Stimulated activated naive CD8-positive, alpha-beta T cell treated with anti-CD3 and anti-CD28 coated beads, Interleukin-15, amount 100 ng/mL, for 72 hours (primary cell): ENCODE measurements at regions not wholly inside any gene's neighbourhood (a gene's known extent, or its start where the extent isn't known, plus 50 kb on each side); places are given as distances from the start of the nearest gene placed in this dataset.
"Not testable (repeated sequence)": the region's sequence is repeated elsewhere in the genome, so short reads cannot be mapped to it uniquely, and the experiment has no call there.

Experiments
- ATAC-seq: fragments of 150-1000 bp; cut with Tn5 transposase; 2 replicates; pipeline ENCODE4 v1.10.0; 2021; ENCODE audit warnings: mild to moderate bottlenecking, moderate library complexity
- DNase-seq, 2 donors: peaks; one replicate each; pipeline ENCODE4 v3.0.0; 2021 to 2022
- H3K27ac Mint-ChIP-seq, 2 donors: one replicate each; pipeline ENCODE4 v1.8.0; 2022; ENCODE audit warnings: mild to moderate bottlenecking in 2 of 2, mixed read lengths in 2 of 2, moderate library complexity in 2 of 2
- H3K27me3 Mint-ChIP-seq: one replicate; pipeline ENCODE4 v1.8.0; 2022; ENCODE audit warnings: mixed read lengths
- H3K4me1 Mint-ChIP-seq: one replicate; pipeline ENCODE4 v1.8.0; 2022; ENCODE audit warnings: mild to moderate bottlenecking, mixed read lengths
- H3K4me3 Mint-ChIP-seq, 2 donors: one replicate each; pipeline ENCODE4 v1.8.0; 2022; ENCODE audit warnings: mild to moderate bottlenecking in 2 of 2, mixed read lengths in 2 of 2, moderate library complexity in 1 of 2
- H3K9me3 Mint-ChIP-seq, 2 donors: one replicate each; pipeline ENCODE4 v1.8.0; 2022; ENCODE audit warnings: mixed read lengths in 2 of 2

GRCh38 chr7:138309186-138309585 lies 150.9 kb upstream of the TRIM24 start:
- Mint-ChIP-seq H3K27ac (no peak overlapping the region), H3K4me1 (peaks cover 3% of the 10 kb centered on the region), H3K4me3 (no peak overlapping the region), H3K27me3 (no peaks in the 10 kb centered on the region), H3K9me3 (no peaks in the 10 kb centered on the region)
- no peak for ATAC-seq
- DNase-seq: no peak

GRCh38 chr7:138313829-138314178 lies 146.3 kb upstream of the TRIM24 start:
- no peaks in the 10 kb centered on the region for H3K9me3 Mint-ChIP-seq
- peaks cover 5% of the 10 kb centered on the region for H3K4me1 Mint-ChIP-seq
- no peak for DNase-seq
- H3K4me3 Mint-ChIP-seq: no peak overlapping the region
- no peak overlapping the region for H3K27ac Mint-ChIP-seq
- no peak for ATAC-seq
- H3K27me3 Mint-ChIP-seq: no peaks in the 10 kb centered on the region

GRCh38 chr7:138316421-138317043 lies 143.5 kb upstream of the TRIM24 start:
- no peak for DNase-seq
- no peak overlapping the region for H3K27ac Mint-ChIP-seq
- no peaks in the 10 kb centered on the region for H3K9me3 Mint-ChIP-seq
- no peak for ATAC-seq
- H3K27me3 Mint-ChIP-seq: no peaks in the 10 kb centered on the region
- H3K4me3 Mint-ChIP-seq: no peak overlapping the region
- H3K4me1 Mint-ChIP-seq: peaks cover 5% of the 10 kb centered on the region

GRCh38 chr7:138317044-138317596 lies 142.9 kb upstream of the TRIM24 start:
- DNase-seq: no peak

GRCh38 chr7:138324941-138325340 lies 135.1 kb upstream of the TRIM24 start:
- H3K27ac Mint-ChIP-seq: no peak overlapping the region
- H3K27me3 Mint-ChIP-seq: no peaks in the 10 kb centered on the region
- peaks cover 11 to 13% of the 10 kb centered on the region in 2 donors for H3K9me3 Mint-ChIP-seq
- H3K4me3 Mint-ChIP-seq: no peak overlapping the region
- no peaks in the 10 kb centered on the region for H3K4me1 Mint-ChIP-seq
- ATAC-seq: no peak
- DNase-seq: no peak

More at GRCh38 chr7:138317044-138317596, 142.9 kb upstream of the TRIM24 start:
- ATAC-seq: no peak
- Mint-ChIP-seq H3K4me1 (peaks cover 5% of the 10 kb centered on the region), H3K27me3 (no peaks in the 10 kb centered on the region), H3K4me3 (no peak overlapping the region), H3K27ac (no peak overlapping the region), H3K9me3 (no peaks in the 10 kb centered on the region)

- Mint-ChIP-seq H3K9me3 (peaks cover 11 to 18% of the 10 kb centered on the region in 2 donors), H3K4me1 (no peaks in the 10 kb centered on the region), H3K27ac (no peak overlapping the region), H3K4me3 (no peak overlapping the region), H3K27me3 (no peaks in the 10 kb centered on the region)
- no peak for ATAC-seq
- no peak for DNase-seq
Measured at GRCh38 chr7:138325434-138325833, 134.6 kb upstream of the TRIM24 start.

GRCh38 chr7:138328215-138328614 lies 131.8 kb upstream of the TRIM24 start:
- Mint-ChIP-seq H3K4me3 (no peak overlapping the region), H3K9me3 (peaks cover 11 to 25% of the 10 kb centered on the region in 2 donors), H3K4me1 (no peaks in the 10 kb centered on the region), H3K27ac (no peak overlapping the region), H3K27me3 (no peaks in the 10 kb centered on the region)
- no peak for ATAC-seq
- no peak for DNase-seq

- not testable (repeated sequence) for H3K4me3 Mint-ChIP-seq
Measured at GRCh38 chr7:138332850-138333249, 127.2 kb upstream of the TRIM24 start.

GRCh38 chr7:138338361-138338760 lies 121.7 kb upstream of the TRIM24 start:
- DNase-seq: no peak
- H3K4me3 Mint-ChIP-seq: no peak overlapping the region
- H3K9me3 Mint-ChIP-seq: peaks cover 9 to 28% of the 10 kb centered on the region in 2 donors
- no peaks in the 10 kb centered on the region for H3K27me3 Mint-ChIP-seq
- H3K27ac Mint-ChIP-seq: no peak overlapping the region
- H3K4me1 Mint-ChIP-seq: no peaks in the 10 kb centered on the region
- ATAC-seq: no peak

More at GRCh38 chr7:138332850-138333249, 127.2 kb upstream of the TRIM24 start:
- not testable (repeated sequence) for ATAC-seq, H3K27me3 Mint-ChIP-seq, H3K4me1 Mint-ChIP-seq, DNase-seq, H3K27ac Mint-ChIP-seq
- H3K9me3 Mint-ChIP-seq: peaks cover 0 to 20% of the 10 kb centered on the region in 2 donors

GRCh38 chr7:138339229-138339628 lies 120.8 kb upstream of the TRIM24 start:
- H3K27me3 Mint-ChIP-seq, H3K27ac Mint-ChIP-seq, DNase-seq, ATAC-seq, H3K4me1 Mint-ChIP-seq, H3K4me3 Mint-ChIP-seq: not testable (repeated sequence)
- H3K9me3 Mint-ChIP-seq: peaks cover 10 to 32% of the 10 kb centered on the region in 2 donors

- Mint-ChIP-seq H3K27me3 (no peaks in the 10 kb centered on the region), H3K4me1 (no peaks in the 10 kb centered on the region), H3K4me3 (no peak overlapping the region), H3K9me3 (peaks cover 22 to 56% of the 10 kb centered on the region in 2 donors), H3K27ac (no peak overlapping the region)
- DNase-seq (no peak), ATAC-seq (no peak)
Measured at GRCh38 chr7:138342990-138343389, 117.1 kb upstream of the TRIM24 start.

- DNase-seq (no peak), ATAC-seq (no peak)
- peaks cover 13 to 47% of the 10 kb centered on the region in 2 donors for H3K9me3 Mint-ChIP-seq
- H3K4me3 Mint-ChIP-seq: no peak overlapping the region
- no peak overlapping the region for H3K27ac Mint-ChIP-seq
- H3K27me3 Mint-ChIP-seq: no peaks in the 10 kb centered on the region
- no peaks in the 10 kb centered on the region for H3K4me1 Mint-ChIP-seq
Measured at GRCh38 chr7:138345567-138345966, 114.5 kb upstream of the TRIM24 start.

GRCh38 chr7:138346975-138347374 lies 113.1 kb upstream of the TRIM24 start:
- H3K4me3 Mint-ChIP-seq: no peak overlapping the region
- peaks cover 18 to 41% of the 10 kb centered on the region in 2 donors for H3K9me3 Mint-ChIP-seq
- H3K27ac Mint-ChIP-seq: no peak overlapping the region
- ATAC-seq (no peak), DNase-seq (no peak)
- H3K27me3 Mint-ChIP-seq: no peaks in the 10 kb centered on the region
- H3K4me1 Mint-ChIP-seq: no peaks in the 10 kb centered on the region

GRCh38 chr7:138349841-138350700 lies 110.0 kb upstream of the TRIM24 start:
- Mint-ChIP-seq H3K4me3 (no peak overlapping the region), H3K9me3 (peaks cover 10 to 28% of the 10 kb centered on the region in 2 donors), H3K27ac (no peak overlapping the region), H3K4me1 (no peaks in the 10 kb centered on the region), H3K27me3 (no peaks in the 10 kb centered on the region)
- ATAC-seq (no peak), DNase-seq (no peak)

- no peaks in the 10 kb centered on the region for H3K4me1 Mint-ChIP-seq
- no peaks in the 10 kb centered on the region for H3K27me3 Mint-ChIP-seq
- ATAC-seq (no peak), DNase-seq (no peak)
- no peak overlapping the region for H3K4me3 Mint-ChIP-seq
- peaks cover 10 to 21% of the 10 kb centered on the region in 2 donors for H3K9me3 Mint-ChIP-seq
- no peak overlapping the region for H3K27ac Mint-ChIP-seq
Measured at GRCh38 chr7:138350701-138351357, 109.2 kb upstream of the TRIM24 start.
